Neural crest cell (in vitro differentiated cells): ENCODE measurements at regions not wholly inside any gene's neighbourhood (a gene's known extent, or its start where the extent isn't known, plus 50 kb on each side); places are given as distances from the start of the nearest gene placed in this dataset.

Experiments
- DNase-seq: peaks from one replicate; pipeline ENCODE4 v3.0.0; 2021; ENCODE audit warnings: low read depth, mixed read lengths, low spot score
- H3K27ac Mint-ChIP-seq: one replicate; pipeline ENCODE4 v1.8.0; 2021; ENCODE audit warnings: mild to moderate bottlenecking, mixed read lengths; ENCODE audit not compliant: unreplicated experiment
- H3K27me3 Mint-ChIP-seq: 2 replicates; pipeline ENCODE4 v1.8.0; 2021; ENCODE audit warnings: low read depth, mild to moderate bottlenecking, mixed read lengths
- H3K36me3 Mint-ChIP-seq: 2 replicates; pipeline ENCODE4 v1.8.0; 2021; ENCODE audit warnings: low read depth, mild to moderate bottlenecking, mixed read lengths
- H3K4me1 Mint-ChIP-seq: 2 replicates; pipeline ENCODE4 v1.8.0; 2021; ENCODE audit warnings: mixed read lengths
- H3K4me3 Mint-ChIP-seq: one replicate; pipeline ENCODE4 v1.8.0; 2021; ENCODE audit warnings: mild to moderate bottlenecking, mixed read lengths
- H3K9me3 Mint-ChIP-seq: 2 replicates; pipeline ENCODE4 v1.8.0; 2021; ENCODE audit warnings: mixed read lengths
- TF ChIP-seq, protein P1 (sequence below): fragments of 200-600 bp; sonication (generic); conservative IDR thresholded peaks from 2 replicates; pipeline ENCODE4 v1.5.0; 2021; ENCODE audit warnings: antibody characterized with exemption, mild to moderate bottlenecking

DNA sequence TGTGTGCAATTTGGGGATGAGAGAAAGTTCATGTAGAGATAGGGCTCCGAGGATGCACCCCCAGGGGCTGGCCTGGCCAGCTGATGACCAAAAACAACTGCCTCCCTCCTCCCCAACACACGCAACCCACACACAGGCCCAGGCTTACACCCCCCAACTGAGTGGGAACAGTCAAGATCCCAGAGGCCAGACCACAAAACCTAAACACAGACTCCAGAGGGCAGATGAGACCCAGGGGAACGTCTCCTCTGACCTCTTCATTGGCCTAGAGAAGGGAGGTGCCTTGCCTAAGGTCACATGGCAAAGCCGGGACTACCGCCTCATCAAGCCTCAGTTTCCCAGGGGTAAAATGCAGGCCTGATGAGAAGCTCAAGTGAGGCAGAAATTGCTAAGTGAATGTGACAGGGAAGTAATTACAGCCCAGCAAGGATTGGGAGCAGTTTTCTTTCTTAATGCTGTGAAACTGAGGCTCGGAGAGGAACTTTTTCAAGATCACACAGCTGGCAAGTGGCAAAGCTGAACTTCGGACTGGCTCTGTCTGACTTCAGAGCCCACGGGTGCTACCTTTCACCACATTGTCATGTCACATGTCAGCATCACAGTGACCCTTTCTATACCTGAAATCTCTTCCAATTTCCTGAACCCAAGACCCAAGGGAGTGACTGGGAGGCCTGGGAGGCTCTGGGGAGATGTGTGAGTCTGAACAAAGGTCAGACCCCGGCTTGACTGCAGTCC lies 69.9 kb upstream of the WNT11 start:
- H3K36me3 Mint-ChIP-seq: no peaks in the 10 kb centered on the region
- no peaks in the 10 kb centered on the region for H3K4me1 Mint-ChIP-seq
- H3K4me3 Mint-ChIP-seq: no peak overlapping the region
- no peak overlapping the region for H3K27ac Mint-ChIP-seq
- TF ChIP-seq, protein P1, sequence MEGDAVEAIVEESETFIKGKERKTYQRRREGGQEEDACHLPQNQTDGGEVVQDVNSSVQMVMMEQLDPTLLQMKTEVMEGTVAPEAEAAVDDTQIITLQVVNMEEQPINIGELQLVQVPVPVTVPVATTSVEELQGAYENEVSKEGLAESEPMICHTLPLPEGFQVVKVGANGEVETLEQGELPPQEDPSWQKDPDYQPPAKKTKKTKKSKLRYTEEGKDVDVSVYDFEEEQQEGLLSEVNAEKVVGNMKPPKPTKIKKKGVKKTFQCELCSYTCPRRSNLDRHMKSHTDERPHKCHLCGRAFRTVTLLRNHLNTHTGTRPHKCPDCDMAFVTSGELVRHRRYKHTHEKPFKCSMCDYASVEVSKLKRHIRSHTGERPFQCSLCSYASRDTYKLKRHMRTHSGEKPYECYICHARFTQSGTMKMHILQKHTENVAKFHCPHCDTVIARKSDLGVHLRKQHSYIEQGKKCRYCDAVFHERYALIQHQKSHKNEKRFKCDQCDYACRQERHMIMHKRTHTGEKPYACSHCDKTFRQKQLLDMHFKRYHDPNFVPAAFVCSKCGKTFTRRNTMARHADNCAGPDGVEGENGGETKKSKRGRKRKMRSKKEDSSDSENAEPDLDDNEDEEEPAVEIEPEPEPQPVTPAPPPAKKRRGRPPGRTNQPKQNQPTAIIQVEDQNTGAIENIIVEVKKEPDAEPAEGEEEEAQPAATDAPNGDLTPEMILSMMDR: no peak
- peaks cover 6% of the 10 kb centered on the region for H3K9me3 Mint-ChIP-seq
- no peaks in the 10 kb centered on the region for H3K27me3 Mint-ChIP-seq
- no peak for DNase-seq

DNA sequence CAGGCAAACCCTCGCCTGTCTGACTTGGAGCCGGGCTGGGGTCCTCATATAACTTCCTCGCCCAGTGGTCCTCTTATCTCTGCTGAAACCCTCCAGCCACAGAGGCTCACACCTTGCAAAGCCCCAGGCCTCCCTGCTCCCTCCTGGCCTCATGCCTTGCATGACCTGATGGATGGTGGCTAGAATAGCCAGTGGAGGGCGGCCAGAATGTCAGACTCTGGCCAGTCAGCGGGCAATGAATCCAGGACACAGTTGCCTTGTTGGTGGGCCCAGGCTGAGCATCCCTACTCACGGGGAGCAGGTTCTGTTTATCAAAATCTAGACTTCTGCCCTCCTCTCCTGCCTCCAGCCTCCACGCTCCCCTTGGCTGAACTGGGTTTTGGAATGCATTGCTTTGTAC lies 69.1 kb upstream of the WNT11 start:
- Mint-ChIP-seq H3K9me3 (peaks cover 6% of the 10 kb centered on the region), H3K4me3 (no peak overlapping the region), H3K27me3 (no peaks in the 10 kb centered on the region), H3K4me1 (no peaks in the 10 kb centered on the region), H3K27ac (no peak overlapping the region), H3K36me3 (no peaks in the 10 kb centered on the region)
- DNase-seq: no peak
- TF ChIP-seq, protein P1: no peak

DNA sequence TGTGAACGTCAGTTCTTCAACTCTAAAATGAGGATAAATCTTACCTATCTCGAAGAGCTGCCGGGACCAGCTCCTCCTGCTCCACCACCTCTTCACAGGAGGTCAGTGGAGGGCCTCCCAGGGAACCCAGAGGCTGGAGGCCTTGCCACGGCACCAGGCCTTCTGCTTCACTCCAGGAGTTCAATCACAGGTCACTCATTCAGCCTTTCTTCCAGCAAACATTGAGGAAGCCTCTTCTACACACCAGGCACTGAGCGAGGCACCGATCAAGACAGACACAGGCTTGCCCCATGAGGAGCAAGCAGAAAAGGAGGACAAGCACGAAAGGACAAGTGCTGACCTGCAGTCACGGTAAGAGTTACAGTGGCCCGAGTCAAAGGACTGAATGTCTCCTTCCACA lies 64.8 kb upstream of the WNT11 start:
- H3K4me1 Mint-ChIP-seq: no peaks in the 10 kb centered on the region
- no peaks in the 10 kb centered on the region for H3K36me3 Mint-ChIP-seq
- H3K9me3 Mint-ChIP-seq: peaks cover 6% of the 10 kb centered on the region
- no peak overlapping the region for H3K4me3 Mint-ChIP-seq
- TF ChIP-seq, protein P1: no peak
- no peak for DNase-seq
- H3K27me3 Mint-ChIP-seq: no peaks in the 10 kb centered on the region
- no peak overlapping the region for H3K27ac Mint-ChIP-seq

DNA sequence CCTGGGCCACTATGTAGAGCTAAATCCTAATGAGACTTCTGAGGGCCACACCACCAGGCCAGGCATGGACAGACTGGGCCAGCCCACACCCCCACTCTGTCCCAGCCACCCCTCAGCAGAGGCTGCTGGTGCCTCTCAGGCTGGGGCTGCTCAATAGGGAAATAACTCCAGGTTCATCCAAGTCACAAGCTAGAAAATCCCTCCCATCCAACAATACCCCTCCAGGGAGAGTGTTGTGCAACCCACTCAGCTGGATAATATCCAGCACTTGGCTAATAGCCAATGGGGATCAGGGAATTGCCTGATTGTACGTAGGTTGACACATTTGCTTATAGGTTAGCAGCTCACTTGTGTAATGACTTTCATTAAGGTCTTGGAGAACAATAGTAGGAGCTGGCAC lies 64.1 kb upstream of the WNT11 start:
- no peaks in the 10 kb centered on the region for H3K27me3 Mint-ChIP-seq
- no peak for DNase-seq
- TF ChIP-seq, protein P1: no peak
- peaks cover 6% of the 10 kb centered on the region for H3K9me3 Mint-ChIP-seq
- H3K4me3 Mint-ChIP-seq: no peak overlapping the region
- no peaks in the 10 kb centered on the region for H3K36me3 Mint-ChIP-seq
- H3K4me1 Mint-ChIP-seq: no peaks in the 10 kb centered on the region
- no peak overlapping the region for H3K27ac Mint-ChIP-seq

DNA sequence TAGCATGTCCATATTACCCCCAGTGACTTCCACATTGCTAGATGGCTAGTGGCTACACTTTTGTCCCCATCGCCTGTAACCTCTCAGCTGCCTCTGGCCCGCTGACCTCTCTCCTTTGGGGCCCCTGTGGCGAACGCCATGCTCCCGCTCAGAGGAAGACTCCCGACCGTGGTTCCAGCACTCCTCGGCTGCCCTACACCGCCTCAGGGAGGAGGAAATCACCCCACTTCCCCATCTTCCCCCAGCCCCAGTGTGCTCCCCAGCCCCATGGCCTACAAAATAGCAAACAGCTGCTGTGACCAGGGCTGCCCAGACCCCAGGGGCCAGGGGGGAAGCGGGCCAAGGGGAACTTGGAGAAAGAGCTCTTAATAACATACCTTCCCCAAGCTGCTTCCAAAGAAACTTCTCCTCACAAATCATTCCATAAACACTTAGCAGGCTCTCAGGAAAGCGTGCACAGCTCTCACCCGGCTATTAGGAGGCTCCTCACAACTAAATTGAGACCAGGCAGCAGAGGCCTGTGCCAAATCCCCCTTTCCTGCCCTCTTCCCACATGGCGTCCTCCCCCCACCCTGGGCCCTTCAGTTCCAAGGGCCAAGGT lies 63.5 kb upstream of the WNT11 start:
- Mint-ChIP-seq H3K9me3 (peaks cover 6% of the 10 kb centered on the region), H3K36me3 (no peaks in the 10 kb centered on the region), H3K27ac (no peak overlapping the region), H3K27me3 (no peaks in the 10 kb centered on the region), H3K4me3 (no peak overlapping the region), H3K4me1 (no peaks in the 10 kb centered on the region)
- DNase-seq: no peak
- TF ChIP-seq, protein P1: no peak
